Memory B cell (primary cell): ENCODE measurements at regions not wholly inside any gene's neighbourhood (a gene's known extent, or its start where the extent isn't known, plus 50 kb on each side); places are given as distances from the start of the nearest gene placed in this dataset.
"Not testable (repeated sequence)": the region's sequence is repeated elsewhere in the genome, so short reads cannot be mapped to it uniquely, and the experiment has no call there.

ENCODE experiments used
- ATAC-seq: fragments of 150-1000 bp; cut with Tn5 transposase; 2 replicates; pipeline ENCODE4 v1.10.0; 2021; ENCODE audit warnings: low read depth, mild to moderate bottlenecking, moderate library complexity
- DNase-seq, 2 donors: peaks; one replicate each; pipeline ENCODE4 v3.0.0; 2022; ENCODE audit warnings: low spot score in 2 of 2
- H3K27ac Mint-ChIP-seq: one replicate; pipeline ENCODE4 v1.8.0; 2022; ENCODE audit warnings: mild to moderate bottlenecking, moderate library complexity, mixed read lengths
- H3K27me3 Mint-ChIP-seq: one replicate; pipeline ENCODE4 v1.8.0; 2022; ENCODE audit warnings: mixed read lengths
- H3K36me3 Mint-ChIP-seq: one replicate; pipeline ENCODE4 v1.8.0; 2022; ENCODE audit warnings: mild to moderate bottlenecking, mixed read lengths
- H3K4me1 Mint-ChIP-seq: one replicate; pipeline ENCODE4 v1.8.0; 2022; ENCODE audit warnings: mixed read lengths
- H3K4me3 Mint-ChIP-seq: one replicate; pipeline ENCODE4 v1.8.0; 2022; ENCODE audit warnings: mild to moderate bottlenecking, moderate library complexity, mixed read lengths
- H3K9me3 Mint-ChIP-seq: one replicate; pipeline ENCODE4 v1.8.0; 2022; ENCODE audit warnings: mixed read lengths

DNA sequence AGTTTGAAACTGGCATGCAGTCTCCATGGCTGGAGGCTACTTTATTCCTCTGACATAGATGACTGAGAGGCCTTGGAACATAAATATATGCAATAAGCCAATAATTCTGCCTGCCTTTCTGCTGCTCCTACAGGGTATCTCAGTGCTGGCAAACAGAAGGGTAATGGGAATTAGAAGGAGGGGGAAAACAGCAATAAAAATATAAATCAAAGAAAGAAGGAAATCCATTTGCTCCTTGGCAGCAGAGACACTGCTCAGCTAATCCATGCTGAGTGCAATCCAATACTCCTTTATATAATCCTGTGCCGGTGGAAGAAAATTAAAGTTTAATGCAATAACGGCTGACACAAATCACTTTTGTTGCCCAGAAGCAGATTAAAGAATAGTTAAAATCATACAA, 478.9 kb downstream of the SPATA31D1 start:
- DNase-seq = no peak
- Mint-ChIP-seq H3K4me3 (no peak overlapping the region), H3K4me1 (peaks cover 2% of the 10 kb centered on the region), H3K27ac (no peak overlapping the region), H3K27me3 (no peaks in the 10 kb centered on the region), H3K36me3 (no peaks in the 10 kb centered on the region), H3K9me3 (no peaks in the 10 kb centered on the region)
- no peak for ATAC-seq

- DNase-seq (no peak), ATAC-seq (no peak)
- no peaks in the 10 kb centered on the region for H3K36me3 Mint-ChIP-seq
- no peak overlapping the region for H3K27ac Mint-ChIP-seq
- H3K4me3 Mint-ChIP-seq = no peak overlapping the region
- no peaks in the 10 kb centered on the region for H3K4me1 Mint-ChIP-seq
- no peaks in the 10 kb centered on the region for H3K9me3 Mint-ChIP-seq
- H3K27me3 Mint-ChIP-seq = no peaks in the 10 kb centered on the region
Observed at GRCh38 chr9:82474235-82474634, 485.7 kb downstream of the SPATA31D1 start.

GRCh38 chr9:82475584-82476301, 487.2 kb downstream of the SPATA31D1 start:
- Mint-ChIP-seq H3K4me1 (no peaks in the 10 kb centered on the region), H3K27ac (no peak overlapping the region), H3K27me3 (no peaks in the 10 kb centered on the region), H3K4me3 (no peak overlapping the region), H3K9me3 (no peaks in the 10 kb centered on the region), H3K36me3 (no peaks in the 10 kb centered on the region)
- DNase-seq = no peak
- no peak for ATAC-seq

GRCh38 chr9:82480921-82481320, 492.3 kb downstream of the SPATA31D1 start:
- Mint-ChIP-seq H3K9me3 (no peaks in the 10 kb centered on the region), H3K4me3 (no peak overlapping the region), H3K4me1 (no peaks in the 10 kb centered on the region), H3K36me3 (no peaks in the 10 kb centered on the region), H3K27me3 (peaks cover 2% of the 10 kb centered on the region), H3K27ac (no peak overlapping the region)
- DNase-seq (no peak), ATAC-seq (no peak)

DNA sequence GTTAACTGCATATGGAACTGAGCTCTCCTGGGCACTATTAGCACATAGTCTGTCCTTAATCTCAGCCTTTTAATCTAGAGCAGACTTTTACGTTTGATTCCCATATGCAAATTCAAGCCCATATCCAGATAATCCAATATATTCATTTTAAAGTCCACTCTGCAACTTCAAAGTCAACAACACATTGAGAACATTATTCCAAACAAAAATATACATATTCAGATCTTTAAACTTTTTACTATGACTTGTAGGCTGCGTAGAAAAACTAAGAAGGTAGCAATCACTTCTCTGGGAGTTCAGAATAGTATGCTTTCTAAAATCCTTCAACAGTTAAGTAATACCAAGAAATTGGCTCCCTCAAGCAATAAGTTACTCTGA, 499.4 kb downstream of the SPATA31D1 start:
- H3K36me3 Mint-ChIP-seq = no peaks in the 10 kb centered on the region
- no peaks in the 10 kb centered on the region for H3K4me1 Mint-ChIP-seq
- no peaks in the 10 kb centered on the region for H3K9me3 Mint-ChIP-seq
- no peak overlapping the region for H3K27ac Mint-ChIP-seq
- no peak for ATAC-seq
- H3K27me3 Mint-ChIP-seq = peaks cover 2% of the 10 kb centered on the region
- no peak for DNase-seq
- no peak overlapping the region for H3K4me3 Mint-ChIP-seq

GRCh38 chr9:82488313-82489200, 500.0 kb downstream of the SPATA31D1 start:
- peaks cover 2% of the 10 kb centered on the region for H3K27me3 Mint-ChIP-seq
- peaks cover 2% of the 10 kb centered on the region for H3K4me1 Mint-ChIP-seq
- H3K36me3 Mint-ChIP-seq = no peaks in the 10 kb centered on the region
- no peak overlapping the region for H3K27ac Mint-ChIP-seq
- ATAC-seq = no peak
- H3K4me3 Mint-ChIP-seq = no peak overlapping the region
- no peaks in the 10 kb centered on the region for H3K9me3 Mint-ChIP-seq
- DNase-seq = no peak

GRCh38 chr9:82489201-82489821, 500.7 kb downstream of the SPATA31D1 start:
- ATAC-seq (no peak), DNase-seq (no peak)
- Mint-ChIP-seq H3K27me3 (peaks cover 2% of the 10 kb centered on the region), H3K4me3 (no peak overlapping the region), H3K4me1 (peaks cover 2% of the 10 kb centered on the region), H3K9me3 (no peaks in the 10 kb centered on the region), H3K36me3 (no peaks in the 10 kb centered on the region), H3K27ac (no peak overlapping the region)

DNA sequence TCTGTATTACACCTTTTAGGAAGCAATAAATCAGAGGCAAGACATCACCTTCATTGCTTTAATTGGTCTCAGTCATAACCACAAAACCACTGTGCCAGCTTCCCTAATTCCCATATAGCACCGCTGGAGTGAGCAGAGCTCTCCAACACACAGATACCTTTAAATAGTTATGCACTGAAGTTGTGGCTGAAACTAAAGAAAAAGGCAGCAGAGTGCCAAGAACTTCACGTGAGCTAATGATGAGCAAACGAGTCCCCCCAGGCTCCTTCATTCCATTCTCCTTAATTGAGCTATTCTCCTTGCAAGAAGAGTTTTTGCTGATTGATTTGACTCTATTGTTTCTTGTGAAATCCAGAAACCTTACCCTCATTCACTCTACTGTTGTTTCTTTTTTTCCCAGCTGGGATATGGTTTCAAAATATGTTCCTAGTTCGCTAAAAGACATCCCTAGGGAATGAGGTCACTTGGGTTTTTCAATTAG, 501.5 kb downstream of the SPATA31D1 start:
- DNase-seq = no peak
- Mint-ChIP-seq H3K27me3 (no peaks in the 10 kb centered on the region), H3K9me3 (no peaks in the 10 kb centered on the region), H3K4me3 (no peak overlapping the region), H3K36me3 (no peaks in the 10 kb centered on the region), H3K4me1 (peaks cover 2% of the 10 kb centered on the region), H3K27ac (no peak overlapping the region)
- ATAC-seq = no peak

DNA sequence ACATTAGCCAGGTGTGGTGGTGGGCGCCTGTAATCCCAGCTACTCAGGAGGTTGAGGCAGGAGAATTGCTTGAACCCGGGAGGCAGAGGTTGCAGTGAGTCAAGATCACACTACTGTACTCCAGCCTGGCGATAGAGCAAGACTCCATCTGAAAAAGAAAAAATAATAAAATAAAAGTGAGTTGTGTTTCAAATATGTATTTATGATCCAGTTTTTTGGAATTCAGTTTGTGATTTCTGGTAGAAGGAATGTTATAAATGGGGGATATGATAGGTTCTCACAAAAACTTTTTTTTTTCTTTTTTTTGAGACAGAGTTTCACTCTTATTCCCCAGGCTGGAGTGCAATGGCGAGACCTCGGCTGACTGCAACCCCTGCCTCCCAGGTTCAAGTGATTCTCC, 502.2 kb downstream of the SPATA31D1 start:
- H3K4me1 Mint-ChIP-seq, ATAC-seq: not testable (repeated sequence)

GRCh38 chr9:82491604-82492003, 503.0 kb downstream of the SPATA31D1 start:
- ATAC-seq (no peak), DNase-seq (no peak)
- H3K36me3 Mint-ChIP-seq = no peaks in the 10 kb centered on the region
- no peak overlapping the region for H3K27ac Mint-ChIP-seq
- H3K4me1 Mint-ChIP-seq = peaks cover 2% of the 10 kb centered on the region
- H3K9me3 Mint-ChIP-seq = no peaks in the 10 kb centered on the region
- H3K4me3 Mint-ChIP-seq = no peak overlapping the region
- no peaks in the 10 kb centered on the region for H3K27me3 Mint-ChIP-seq

More for the DNA sequence above, 502.2 kb downstream of the SPATA31D1 start:
- H3K27me3 Mint-ChIP-seq, H3K9me3 Mint-ChIP-seq, H3K4me3 Mint-ChIP-seq, DNase-seq, H3K36me3 Mint-ChIP-seq, H3K27ac Mint-ChIP-seq: not testable (repeated sequence)

DNA sequence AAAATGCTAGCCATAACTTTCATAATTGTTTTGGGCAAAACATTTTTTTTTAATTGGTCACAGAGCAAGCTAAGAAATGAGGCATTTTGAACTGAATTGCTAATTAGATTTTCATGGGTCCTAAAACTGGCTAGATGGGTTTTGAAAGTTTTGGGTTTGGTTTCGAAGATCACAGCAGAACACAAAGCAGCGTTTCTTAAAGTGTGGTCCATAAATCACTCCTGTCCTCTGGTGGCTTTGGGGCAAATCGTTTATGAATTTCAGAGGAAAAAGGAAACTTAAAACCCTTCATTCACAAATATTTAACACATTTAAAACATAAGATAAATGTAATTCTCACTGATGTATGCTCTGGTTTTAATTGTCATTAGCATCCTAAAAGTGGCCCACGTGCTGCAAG, 503.7 kb downstream of the SPATA31D1 start:
- DNase-seq = no peak
- Mint-ChIP-seq H3K27me3 (no peaks in the 10 kb centered on the region), H3K27ac (no peak overlapping the region), H3K4me3 (no peak overlapping the region), H3K9me3 (no peaks in the 10 kb centered on the region), H3K36me3 (no peaks in the 10 kb centered on the region), H3K4me1 (peaks cover 2% of the 10 kb centered on the region)
- ATAC-seq = no peak

DNA sequence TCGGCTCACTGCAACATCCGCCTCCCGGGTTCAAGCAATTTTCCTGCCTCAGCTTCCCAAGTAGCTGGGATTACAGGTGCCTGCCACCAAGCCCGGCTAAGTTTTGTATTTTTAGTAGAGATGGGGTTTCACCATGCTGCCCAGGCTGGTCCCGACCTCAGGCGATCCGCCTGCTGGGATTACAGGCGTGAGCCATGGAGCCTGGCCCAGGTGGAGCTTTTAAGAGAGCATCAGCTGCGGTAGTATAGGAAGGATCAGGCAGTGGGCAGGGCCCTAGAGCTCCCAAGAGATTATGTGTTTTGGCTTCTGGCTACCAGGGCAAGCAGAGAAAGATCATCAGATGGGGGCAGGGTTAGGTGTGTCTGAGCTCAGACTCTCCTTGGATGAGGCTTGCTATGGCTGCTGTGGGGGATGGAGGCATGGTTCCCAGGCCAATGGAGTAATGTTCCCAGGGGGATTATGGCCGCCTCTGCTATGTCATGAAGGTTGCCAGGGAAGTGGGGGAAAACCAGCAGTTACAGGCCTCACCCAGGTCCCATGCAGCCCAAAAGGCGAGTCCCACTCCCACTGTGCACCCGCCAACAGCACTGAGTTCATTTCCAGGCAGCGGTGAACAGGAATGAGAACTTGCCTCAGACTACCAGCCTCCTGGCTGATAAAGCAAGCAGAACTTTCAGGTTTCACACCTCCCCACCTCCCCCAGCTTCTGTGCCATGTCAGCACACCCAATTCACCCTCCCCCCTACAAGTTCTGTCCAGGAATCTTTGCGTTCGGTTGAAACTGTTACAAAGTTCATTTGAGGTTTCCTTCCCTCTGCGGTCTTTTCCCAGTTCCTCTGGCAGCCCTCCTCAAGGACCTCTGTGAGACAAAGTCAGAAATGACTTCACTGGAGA, 507.6 kb downstream of the SPATA31D1 start:
- Mint-ChIP-seq H3K27me3 (no peaks in the 10 kb centered on the region), H3K4me1 (peaks cover 2% of the 10 kb centered on the region), H3K9me3 (no peaks in the 10 kb centered on the region), H3K36me3 (no peaks in the 10 kb centered on the region), H3K4me3 (no peak overlapping the region), H3K27ac (no peak overlapping the region)
- ATAC-seq = no peak
- no peak for DNase-seq

- Mint-ChIP-seq H3K27ac (no peak overlapping the region), H3K4me1 (no peaks in the 10 kb centered on the region), H3K4me3 (no peak overlapping the region), H3K27me3 (no peaks in the 10 kb centered on the region), H3K36me3 (no peaks in the 10 kb centered on the region), H3K9me3 (no peaks in the 10 kb centered on the region)
- no peak for ATAC-seq
- DNase-seq = no peak
Observed at GRCh38 chr9:82498541-82499317, 510.2 kb downstream of the SPATA31D1 start.
